Uterus (tissue), 3 donors: ENCODE measurements at regions not wholly inside any gene's neighbourhood (a gene's known extent, or its start where the extent isn't known, plus 50 kb on each side); places are given as distances from the start of the nearest gene placed in this dataset.

Source experiments
- DNase-seq, 2 donors: peaks; one replicate each; pipeline ENCODE4 v3.0.0-alpha.2; 2019 to 2020
- H3K27ac ChIP-seq, 2 donors: fragments of 200-600 bp; sonication (generic); 1 replicate in 1 of 2; 2 replicates in 1 of 2; pipeline ENCODE4 v1.5.1; 2016 to 2018
- H3K27me3 ChIP-seq, 2 donors: fragments of 200-600 bp; sonication (generic); one replicate each; pipeline ENCODE4 v1.5.1; 2018 to 2019; ENCODE audit warnings: control low read depth in 1 of 2
- H3K36me3 ChIP-seq, 2 donors: fragments of 200-600 bp; sonication (generic); one replicate each; pipeline ENCODE4 v1.5.1; 2019; ENCODE audit warnings: control low read depth in 1 of 2
- H3K4me1 ChIP-seq, 2 donors: fragments of 200-600 bp; sonication (generic); one replicate each; pipeline ENCODE4 v1.5.1; 2018 to 2019; ENCODE audit warnings: control low read depth in 1 of 2
- H3K4me3 ChIP-seq, 2 donors: fragments of 200-600 bp; sonication (generic); 1 replicate in 1 of 2; 2 replicates in 1 of 2; pipeline ENCODE4 v1.5.1; 2018 to 2019; ENCODE audit warnings: mild to moderate bottlenecking in 1 of 2
- H3K9me3 ChIP-seq, 2 donors: fragments of 200-600 bp; sonication (generic); one replicate each; pipeline ENCODE4 v1.5.1; 2019; ENCODE audit warnings: control low read depth in 1 of 2
- CTCF ChIP-seq, 4 experiments: fragments of 200-600 bp in 2 of 4; fragments of 450-650 bp in 2 of 4; sonication (generic) in 2 of 4; IDR thresholded peaks; one replicate each; pipeline ENCODE4 v1.5.1; 2016 to 2019; ENCODE audit warnings: antibody characterized with exemption in 4 of 4, mild to moderate bottlenecking in 2 of 4, moderate library complexity in 1 of 4
- POLR2A ChIP-seq, 2 donors: fragments of 450-650 bp; IDR thresholded peaks; one replicate each; pipeline ENCODE4 v1.6.1; 2016; ENCODE audit warnings: antibody characterized with exemption in 2 of 2, mild to moderate bottlenecking in 1 of 2, moderate library complexity in 1 of 2
- intact Hi-C: fragments of 100-400 bp; cut with DNase I; formaldehyde crosslinking; loops from one replicate; pipeline ENCODE4 v1.15.1; 2023; ENCODE audit warnings: low total_unique reads
- donor health status: DM: yes; HTN: yes; CAD: no.

- Histone ChIP-seq H3K9me3 (no peaks in the 10 kb centered on the region), H3K36me3 (no peaks in the 10 kb centered on the region), H3K27me3 (no peaks in the 10 kb centered on the region), H3K4me3 (no peak overlapping the region), H3K4me1 (no peaks in the 10 kb centered on the region), H3K27ac (no peak overlapping the region)
- TF ChIP-seq CTCF (IDR thresholded peaks at IDR 0.05) (no peak), POLR2A (IDR thresholded peaks at IDR 0.05) (no peak)
- intact Hi-C loops = no loop called here
- DNase-seq = no peak
These were observed 89.4 kb downstream of the SNX18 start for GRCh38 chr5:54607006-54607405.

DNA sequence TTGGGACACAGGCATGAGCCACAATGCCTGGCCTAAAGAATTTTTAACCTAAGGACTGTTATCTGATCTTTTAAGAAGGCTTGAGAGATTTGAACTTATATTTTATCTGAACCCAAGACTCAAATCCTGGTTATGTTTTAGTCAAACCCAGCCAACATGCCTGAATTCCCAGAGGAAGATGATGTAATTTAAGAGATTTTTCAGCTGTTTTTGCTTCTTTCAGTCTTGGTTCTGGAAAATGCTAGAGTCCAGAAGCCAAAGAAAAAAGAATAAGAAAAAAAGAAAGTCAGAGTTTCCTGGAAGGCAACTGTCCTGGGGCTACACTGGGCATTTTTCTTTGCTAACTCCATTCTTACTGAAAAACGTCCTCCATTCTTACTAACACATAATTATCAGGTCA is 85.8 kb downstream of the SNX18 start:
- Histone ChIP-seq H3K27ac (peak overlapping the region in 1 of 2 donors; percentile 39), H3K9me3 (no peaks in the 10 kb centered on the region), H3K27me3 (no peaks in the 10 kb centered on the region), H3K4me1 (no peaks in the 10 kb centered on the region), H3K36me3 (no peaks in the 10 kb centered on the region), H3K4me3 (no peak overlapping the region)
- TF ChIP-seq CTCF (IDR thresholded peaks at IDR 0.05) (no peak), POLR2A (IDR thresholded peaks at IDR 0.05) (no peak)
- intact Hi-C loops = no loop called here
- no peak for DNase-seq

DNA sequence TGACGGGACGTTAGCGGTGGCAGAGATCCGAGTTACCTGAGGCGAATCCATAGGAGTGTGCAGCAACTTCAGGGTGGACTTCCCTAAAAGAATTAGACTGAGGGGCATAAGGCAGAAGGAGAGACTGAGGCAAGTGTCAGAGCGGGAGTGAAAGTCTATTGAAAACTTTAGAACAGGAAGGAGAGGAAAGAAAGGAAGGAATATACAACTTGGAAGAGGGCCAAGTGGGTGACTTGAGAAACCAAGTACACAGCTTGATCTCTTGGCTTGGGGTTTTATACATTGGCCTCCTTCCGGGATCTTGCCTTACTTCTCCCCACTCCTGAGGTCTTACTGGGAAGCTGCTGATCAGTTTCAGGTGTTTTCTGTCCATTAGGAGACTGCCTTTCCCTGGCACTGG is 84.9 kb downstream of the SNX18 start:
- DNase-seq = no peak
- intact Hi-C loops = no loop called here
- Histone ChIP-seq H3K36me3 (no peaks in the 10 kb centered on the region), H3K9me3 (no peaks in the 10 kb centered on the region), H3K4me3 (no peak overlapping the region), H3K27me3 (no peaks in the 10 kb centered on the region), H3K27ac (peak overlapping the region in 1 of 2 donors; percentile 16), H3K4me1 (no peaks in the 10 kb centered on the region)
- TF ChIP-seq POLR2A (IDR thresholded peaks at IDR 0.05) = no peak
- TF ChIP-seq CTCF (IDR thresholded peaks at IDR 0.05) = no peak

- TF ChIP-seq CTCF (IDR thresholded peaks at IDR 0.05) (no peak), POLR2A (IDR thresholded peaks at IDR 0.05) (no peak)
- Histone ChIP-seq H3K27ac (peak overlapping the region; percentile 16 to 25), H3K9me3 (no peaks in the 10 kb centered on the region), H3K27me3 (no peaks in the 10 kb centered on the region), H3K4me3 (no peak overlapping the region), H3K36me3 (no peaks in the 10 kb centered on the region), H3K4me1 (no peaks in the 10 kb centered on the region)
- intact Hi-C loops = no loop called here
- no peak for DNase-seq
These were observed 84.1 kb downstream of the SNX18 start for GRCh38 chr5:54601411-54602230.
